GM21717 (cell line): ENCODE measurements at regions not wholly inside any gene's neighbourhood (a gene's known extent, or its start where the extent isn't known, plus 50 kb on each side); places are given as distances from the start of the nearest gene placed in this dataset.

Source experiments
- ATAC-seq: cut with Tn5 transposase; IDR thresholded peaks from one replicate; pipeline ENCODE4 v1.9.1; 2021; ENCODE audit warnings: mild to moderate bottlenecking, moderate library complexity; ENCODE audit not compliant: unreplicated experiment

DNA sequence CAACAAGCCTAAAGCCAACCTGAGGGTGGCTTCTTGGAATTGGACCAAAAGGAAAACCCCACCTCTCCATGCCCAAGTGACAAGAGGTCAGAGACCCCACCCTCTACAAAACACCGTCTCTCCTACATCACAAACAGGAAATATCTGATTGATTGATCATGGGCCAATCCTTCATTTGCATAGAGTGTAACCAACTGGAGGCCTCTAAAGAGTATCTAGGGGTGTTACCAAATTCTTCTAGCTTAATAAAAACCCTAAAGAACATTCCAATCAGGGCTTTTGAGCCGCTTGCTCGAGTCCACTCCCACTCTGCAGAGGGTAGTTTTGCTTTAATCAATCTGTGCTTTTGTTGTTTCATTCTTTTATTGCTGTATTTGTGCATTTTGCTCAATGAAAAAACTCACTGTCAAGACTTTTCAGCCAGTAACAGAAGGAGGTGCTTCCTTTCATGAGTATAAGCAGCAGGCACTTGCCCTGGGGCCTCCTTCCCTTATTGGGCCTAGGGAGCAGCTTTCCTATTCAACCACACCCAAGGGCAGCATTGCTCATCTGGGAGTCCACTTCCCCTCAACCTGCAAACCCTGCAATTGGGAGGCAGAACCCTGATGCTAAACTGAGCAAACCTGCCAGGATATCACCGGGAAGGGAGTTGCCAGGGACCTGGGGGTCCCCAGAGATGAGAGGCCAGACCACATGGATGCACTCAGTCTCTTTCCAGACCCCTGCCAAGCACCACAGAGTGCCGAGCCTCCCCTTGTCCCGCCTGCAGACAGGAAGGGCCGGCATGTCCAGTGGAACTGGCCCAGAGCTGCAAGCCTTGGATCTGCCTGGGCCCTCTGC lies 154.3 kb upstream of the VSTM2B start:
- no peak for ATAC-seq

DNA sequence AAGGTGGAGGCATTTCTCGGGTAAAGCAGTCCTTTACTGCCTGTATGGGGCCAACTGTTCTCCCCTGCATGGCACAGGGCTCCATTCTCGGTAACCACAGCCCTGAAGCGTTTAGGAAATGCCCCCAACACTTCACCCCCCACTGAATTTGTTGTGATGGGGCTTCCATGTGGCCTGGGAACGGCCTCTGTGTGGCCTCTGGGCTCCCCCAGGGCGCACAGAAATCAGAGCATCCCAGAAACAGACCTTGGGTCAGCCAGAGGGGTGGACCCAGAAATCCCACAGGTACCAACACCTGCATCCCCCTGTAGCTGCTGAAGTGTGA lies 153.7 kb upstream of the VSTM2B start:
- no peak for ATAC-seq

GRCh38 chr19:29372461-29372860 lies 153.3 kb upstream of the VSTM2B start:
- no peak for ATAC-seq

DNA sequence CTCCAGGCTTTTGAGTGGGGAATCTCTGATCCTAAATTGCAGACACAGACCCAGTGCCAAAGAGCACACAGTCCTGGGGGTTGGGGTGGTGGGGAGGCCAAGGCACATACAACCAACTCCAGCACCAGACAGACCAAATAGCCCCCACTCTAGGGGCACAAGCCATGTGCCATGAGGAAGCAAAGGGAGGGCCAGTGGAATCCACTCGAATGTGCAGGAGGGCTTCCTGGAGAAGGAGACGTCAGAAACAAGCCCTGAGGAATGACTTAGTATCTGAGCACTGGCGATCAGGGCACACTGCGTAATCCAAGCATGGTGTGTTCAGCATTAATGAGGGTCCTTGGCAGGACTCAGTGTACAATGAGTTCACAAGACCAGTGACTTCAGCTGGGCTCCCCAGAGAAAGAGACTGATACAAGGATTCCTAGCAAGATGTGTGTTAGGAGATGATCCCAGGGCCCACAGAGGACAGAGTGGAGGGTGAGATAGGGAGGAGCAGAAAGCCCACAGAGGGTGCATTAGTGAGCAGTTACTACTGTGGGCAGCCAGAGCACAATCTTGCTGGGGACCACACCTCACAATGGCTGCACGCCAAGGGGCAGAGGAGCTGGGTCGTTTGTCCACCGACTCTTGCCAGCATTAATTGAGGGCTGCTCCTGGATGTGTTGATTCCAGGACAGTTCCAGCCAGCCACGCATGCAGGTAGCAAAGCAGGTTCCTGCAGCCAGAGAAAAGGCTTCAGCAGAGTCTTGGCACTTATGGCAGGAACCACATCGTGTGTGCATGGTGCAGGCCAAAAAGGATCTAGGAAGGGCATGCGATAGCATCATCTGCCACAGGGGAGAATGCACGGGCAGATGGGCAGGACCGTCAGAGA lies 152.6 kb upstream of the VSTM2B start:
- no peak for ATAC-seq

DNA sequence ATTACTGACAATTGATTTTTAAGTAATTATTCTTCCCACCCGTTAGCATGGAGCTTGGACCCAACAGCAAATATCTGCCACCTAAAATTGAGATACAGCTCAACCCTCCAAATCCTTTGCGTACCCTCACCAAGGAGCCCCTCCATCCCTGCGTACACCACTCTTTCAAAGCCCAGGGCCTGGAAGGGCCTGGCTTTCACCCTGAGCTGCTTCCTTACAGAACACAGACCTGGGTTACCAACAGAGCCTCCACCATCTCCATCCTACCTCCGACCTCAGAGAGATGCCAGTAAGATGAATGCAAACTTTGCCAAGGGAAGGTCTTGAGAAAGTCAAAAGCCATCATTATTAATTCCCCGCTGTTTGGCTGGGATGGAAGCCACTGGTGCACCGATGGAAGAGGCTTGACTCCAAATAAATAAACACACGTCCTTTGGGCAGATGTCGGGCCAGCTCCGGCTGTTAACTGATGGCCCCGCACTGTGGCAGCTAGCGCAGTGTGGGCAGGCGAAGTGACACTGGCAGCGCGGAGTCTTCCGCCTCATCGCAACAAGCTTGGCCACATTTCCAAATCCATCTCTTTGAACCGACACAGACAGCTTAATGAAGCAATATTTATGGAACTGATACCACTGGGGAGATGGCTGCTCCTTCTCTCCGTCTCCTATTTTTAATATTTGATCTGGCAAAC lies 150.2 kb upstream of the VSTM2B start:
- no peak for ATAC-seq

DNA sequence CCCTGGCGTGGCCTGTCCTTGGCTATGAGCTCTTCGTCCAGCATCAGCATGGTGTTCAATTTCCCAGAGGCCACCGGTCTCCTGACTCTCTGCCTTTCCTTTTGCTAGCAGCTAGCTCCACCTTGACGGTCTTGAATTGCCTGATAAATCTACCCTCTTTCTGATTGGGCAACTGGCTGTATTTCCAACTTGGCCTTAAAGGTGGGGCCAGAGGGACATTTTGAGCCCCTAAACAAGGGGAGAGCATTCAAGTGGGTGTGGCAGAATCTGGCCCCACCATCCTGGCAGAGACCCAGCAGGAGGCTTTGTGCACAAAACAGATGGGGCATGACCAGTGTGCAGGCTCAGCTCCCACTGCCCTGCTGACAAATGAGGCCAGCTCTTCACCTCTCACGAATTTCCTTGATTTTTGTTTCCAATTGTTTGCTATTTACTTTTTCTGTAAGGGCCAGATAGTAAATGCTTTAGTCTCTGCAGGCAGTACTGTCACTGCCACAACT lies 148.9 kb upstream of the VSTM2B start:
- ATAC-seq, result no peak

DNA sequence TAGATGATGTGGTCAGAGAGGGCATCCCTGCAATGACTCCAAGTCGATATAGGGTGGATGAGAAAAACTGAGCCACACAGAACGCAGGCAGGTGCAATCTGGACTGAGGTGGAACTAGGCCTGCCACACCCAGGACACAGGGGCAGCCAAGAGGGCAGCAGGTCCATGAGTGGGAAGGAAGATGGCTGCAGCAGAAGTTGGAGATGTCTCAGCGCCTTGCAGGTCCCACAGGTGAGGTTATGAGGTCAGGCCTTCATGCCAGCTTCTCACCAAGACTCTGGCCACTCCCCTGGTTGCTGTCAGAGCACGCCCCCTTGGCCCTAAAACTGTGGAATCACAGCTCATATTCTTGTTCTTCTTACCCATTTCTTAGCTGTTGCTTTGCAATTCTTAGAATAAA lies 147.7 kb upstream of the VSTM2B start:
- ATAC-seq, result no peak

DNA sequence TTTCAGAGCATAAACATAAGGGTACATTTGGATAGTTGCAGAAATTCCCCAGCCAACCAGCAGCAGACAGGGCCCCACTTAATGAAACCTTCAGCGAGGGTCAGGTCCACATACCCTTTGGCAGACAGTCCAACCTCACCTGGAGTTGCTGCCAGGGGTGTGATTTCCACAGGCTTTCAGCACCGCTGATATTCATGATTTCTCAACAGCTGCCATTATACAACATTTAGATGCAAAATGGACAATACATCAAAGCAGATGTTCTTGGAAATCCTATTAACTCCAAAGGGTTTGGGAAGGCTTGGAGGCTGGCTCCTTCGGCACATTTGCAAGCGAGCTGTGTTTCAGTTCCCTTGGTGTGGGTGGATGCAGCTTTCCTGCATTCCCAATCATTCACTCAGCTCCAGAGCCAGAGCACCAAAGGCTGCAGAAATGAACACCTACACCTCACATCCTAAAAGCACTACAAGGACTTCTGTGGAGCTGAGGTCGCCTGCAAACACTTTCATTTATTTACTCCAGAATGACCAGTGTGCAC lies 147.2 kb upstream of the VSTM2B start:
- no peak for ATAC-seq

GRCh38 chr19:29379257-29380021 lies 146.4 kb upstream of the VSTM2B start:
- no peak for ATAC-seq

- no peak for ATAC-seq
These were observed 145.2 kb upstream of the VSTM2B start for GRCh38 chr19:29380581-29380980.

GRCh38 chr19:29381353-29382203 lies 144.2 kb upstream of the VSTM2B start:
- no peak for ATAC-seq

GRCh38 chr19:29383696-29384095 lies 142.1 kb upstream of the VSTM2B start:
- ATAC-seq, result no peak

DNA sequence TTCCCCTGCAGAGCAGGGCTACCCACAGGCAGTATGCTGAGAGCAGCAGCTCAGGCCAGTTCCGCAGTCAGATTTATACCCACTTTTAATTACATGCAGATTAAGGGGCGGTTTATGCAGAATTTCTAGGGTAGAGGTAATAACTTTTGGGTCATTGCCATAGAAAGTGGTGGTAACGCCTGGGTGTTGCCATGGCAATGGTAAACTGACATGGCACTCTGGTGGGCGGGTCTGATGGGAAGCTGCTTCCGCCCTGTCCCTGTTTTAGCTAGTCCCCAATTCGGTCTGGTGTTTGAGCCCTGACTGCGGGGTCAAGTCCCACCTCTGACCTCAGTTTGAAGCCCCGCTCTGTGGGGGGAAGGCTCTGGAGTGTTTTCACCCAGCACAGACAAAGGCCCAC lies 141.1 kb upstream of the VSTM2B start:
- no peak for ATAC-seq

DNA sequence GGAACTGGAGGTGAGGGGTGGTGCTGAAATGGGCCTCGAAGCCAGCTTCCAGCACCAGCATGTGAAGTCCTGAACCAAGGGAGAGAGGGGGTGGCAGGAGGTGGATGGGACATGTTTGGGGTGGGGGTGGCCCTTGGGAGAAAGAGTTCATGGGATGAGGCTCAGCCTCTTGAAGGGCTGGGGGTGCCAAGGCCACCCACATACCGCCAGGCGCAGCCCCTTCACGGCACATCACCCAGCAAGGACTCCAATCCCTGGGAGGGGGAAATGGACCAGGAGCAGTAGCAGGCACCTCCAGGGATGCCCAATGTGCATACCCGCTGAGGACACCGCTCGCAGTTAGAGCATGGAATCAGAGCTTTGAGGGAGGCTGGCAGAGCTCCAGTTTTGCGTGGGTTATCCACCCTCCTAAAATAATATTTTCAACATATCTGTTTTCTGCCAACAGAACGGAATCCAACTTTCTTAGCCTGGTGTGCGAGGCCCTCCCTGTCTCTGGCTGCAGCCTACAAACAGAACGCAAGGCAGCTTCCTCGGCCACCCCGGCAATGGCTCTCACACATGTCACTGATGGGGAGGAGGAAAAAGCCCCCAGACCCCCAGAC lies 140.5 kb upstream of the VSTM2B start:
- ATAC-seq, result no peak

DNA sequence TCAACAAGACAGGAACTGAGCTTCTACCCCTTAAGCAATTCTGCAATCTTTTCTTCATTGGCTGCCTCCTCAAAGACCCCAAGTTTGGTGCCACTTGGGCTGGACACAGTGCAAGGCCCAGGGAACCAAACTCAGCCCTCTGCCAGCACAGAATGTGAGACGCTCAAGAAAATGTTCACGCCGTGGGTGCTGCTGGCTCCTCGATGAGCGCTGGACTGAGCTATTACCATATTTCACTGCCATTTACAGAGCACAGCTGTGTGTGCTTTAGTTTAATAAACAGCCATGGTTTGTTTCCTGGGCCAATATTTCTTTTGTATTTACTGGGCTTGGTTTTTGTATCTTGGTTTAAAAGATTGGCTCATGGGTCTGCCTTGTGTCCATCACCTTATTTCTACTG lies 138.8 kb upstream of the VSTM2B start:
- no peak for ATAC-seq

- ATAC-seq, result no peak
These were observed 138.2 kb upstream of the VSTM2B start for GRCh38 chr19:29387586-29387985.

GRCh38 chr19:29389495-29389894 lies 136.3 kb upstream of the VSTM2B start:
- ATAC-seq, result no peak

- ATAC-seq, result no peak
These were observed 135.1 kb upstream of the VSTM2B start for GRCh38 chr19:29390742-29391141.

- no peak for ATAC-seq
These were observed 131.8 kb upstream of the VSTM2B start for GRCh38 chr19:29393915-29394460.
